ENCODE measurements at regions not wholly inside any gene's neighbourhood (a gene's known extent, or its start where the extent isn't known, plus 50 kb on each side); places are given as distances from the start of the nearest gene placed in this dataset.

- TF ChIP-seq, protein P1, sequence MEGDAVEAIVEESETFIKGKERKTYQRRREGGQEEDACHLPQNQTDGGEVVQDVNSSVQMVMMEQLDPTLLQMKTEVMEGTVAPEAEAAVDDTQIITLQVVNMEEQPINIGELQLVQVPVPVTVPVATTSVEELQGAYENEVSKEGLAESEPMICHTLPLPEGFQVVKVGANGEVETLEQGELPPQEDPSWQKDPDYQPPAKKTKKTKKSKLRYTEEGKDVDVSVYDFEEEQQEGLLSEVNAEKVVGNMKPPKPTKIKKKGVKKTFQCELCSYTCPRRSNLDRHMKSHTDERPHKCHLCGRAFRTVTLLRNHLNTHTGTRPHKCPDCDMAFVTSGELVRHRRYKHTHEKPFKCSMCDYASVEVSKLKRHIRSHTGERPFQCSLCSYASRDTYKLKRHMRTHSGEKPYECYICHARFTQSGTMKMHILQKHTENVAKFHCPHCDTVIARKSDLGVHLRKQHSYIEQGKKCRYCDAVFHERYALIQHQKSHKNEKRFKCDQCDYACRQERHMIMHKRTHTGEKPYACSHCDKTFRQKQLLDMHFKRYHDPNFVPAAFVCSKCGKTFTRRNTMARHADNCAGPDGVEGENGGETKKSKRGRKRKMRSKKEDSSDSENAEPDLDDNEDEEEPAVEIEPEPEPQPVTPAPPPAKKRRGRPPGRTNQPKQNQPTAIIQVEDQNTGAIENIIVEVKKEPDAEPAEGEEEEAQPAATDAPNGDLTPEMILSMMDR (IDR thresholded peaks at IDR 0.05; ENCODE audit: insufficient read depth, low read length, poor library complexity, severe bottlenecking): no peak
- DNase-seq (ENCODE audit: extremely low read depth, insufficient read length): no peak
- no peaks in the 10 kb centered on the region for H3K27me3 ChIP-seq (replicated peaks; ENCODE audit: control insufficient read depth, insufficient read depth, low read length)
- no peaks in the 10 kb centered on the region for H3K36me3 ChIP-seq (ENCODE audit: control insufficient read depth, insufficient read depth, low read length)
- no peak overlapping the region for H3K4me3 ChIP-seq (replicated peaks; ENCODE audit: low read depth, low read length)
These were observed 68.9 kb upstream of the RNU6-1 start for GRCh38 chr15:67908756-67909155.

GRCh38 chr15:67911727-67912126 is 71.9 kb upstream of the RNU6-1 start:
- peak; percentile 8 for DNase-seq (ENCODE audit: extremely low read depth, insufficient read length)
- TF ChIP-seq, protein P1 (IDR thresholded peaks at IDR 0.05; ENCODE audit: insufficient read depth, low read length, poor library complexity, severe bottlenecking): no peak
- Histone ChIP-seq H3K27me3 (replicated peaks; ENCODE audit: control insufficient read depth, insufficient read depth, low read length) (no peaks in the 10 kb centered on the region), H3K36me3 (ENCODE audit: control insufficient read depth, insufficient read depth, low read length) (no peaks in the 10 kb centered on the region), H3K4me3 (replicated peaks; ENCODE audit: low read depth, low read length) (no peak overlapping the region)

DNA sequence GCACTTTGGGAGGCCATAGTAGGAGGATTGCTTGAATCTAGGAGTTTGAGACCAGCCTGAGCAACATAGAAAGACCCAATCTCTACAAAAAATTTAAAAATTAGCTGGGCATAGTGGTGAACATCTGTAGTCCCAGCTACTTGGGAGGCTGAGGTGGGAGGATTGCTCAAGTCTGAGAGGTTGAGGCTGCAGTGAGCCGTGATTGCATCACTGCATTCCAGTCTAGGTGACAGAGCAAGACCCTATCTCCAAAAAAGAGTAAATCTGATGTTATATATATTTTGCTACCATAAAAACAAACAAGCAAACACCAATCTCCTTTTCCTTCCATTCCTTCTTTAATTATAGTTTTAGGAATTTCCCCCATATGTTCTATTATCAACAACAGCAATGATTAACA is 74.2 kb upstream of the RNU6-1 start:
- no peak overlapping the region for H3K4me3 ChIP-seq (replicated peaks; ENCODE audit: low read depth, low read length)
- no peak for DNase-seq (ENCODE audit: extremely low read depth, insufficient read length)
- TF ChIP-seq, protein P1 (IDR thresholded peaks at IDR 0.05; ENCODE audit: insufficient read depth, low read length, poor library complexity, severe bottlenecking): no peak
- H3K36me3 ChIP-seq (ENCODE audit: control insufficient read depth, insufficient read depth, low read length): no peaks in the 10 kb centered on the region
- no peaks in the 10 kb centered on the region for H3K27me3 ChIP-seq (replicated peaks; ENCODE audit: control insufficient read depth, insufficient read depth, low read length)

DNA sequence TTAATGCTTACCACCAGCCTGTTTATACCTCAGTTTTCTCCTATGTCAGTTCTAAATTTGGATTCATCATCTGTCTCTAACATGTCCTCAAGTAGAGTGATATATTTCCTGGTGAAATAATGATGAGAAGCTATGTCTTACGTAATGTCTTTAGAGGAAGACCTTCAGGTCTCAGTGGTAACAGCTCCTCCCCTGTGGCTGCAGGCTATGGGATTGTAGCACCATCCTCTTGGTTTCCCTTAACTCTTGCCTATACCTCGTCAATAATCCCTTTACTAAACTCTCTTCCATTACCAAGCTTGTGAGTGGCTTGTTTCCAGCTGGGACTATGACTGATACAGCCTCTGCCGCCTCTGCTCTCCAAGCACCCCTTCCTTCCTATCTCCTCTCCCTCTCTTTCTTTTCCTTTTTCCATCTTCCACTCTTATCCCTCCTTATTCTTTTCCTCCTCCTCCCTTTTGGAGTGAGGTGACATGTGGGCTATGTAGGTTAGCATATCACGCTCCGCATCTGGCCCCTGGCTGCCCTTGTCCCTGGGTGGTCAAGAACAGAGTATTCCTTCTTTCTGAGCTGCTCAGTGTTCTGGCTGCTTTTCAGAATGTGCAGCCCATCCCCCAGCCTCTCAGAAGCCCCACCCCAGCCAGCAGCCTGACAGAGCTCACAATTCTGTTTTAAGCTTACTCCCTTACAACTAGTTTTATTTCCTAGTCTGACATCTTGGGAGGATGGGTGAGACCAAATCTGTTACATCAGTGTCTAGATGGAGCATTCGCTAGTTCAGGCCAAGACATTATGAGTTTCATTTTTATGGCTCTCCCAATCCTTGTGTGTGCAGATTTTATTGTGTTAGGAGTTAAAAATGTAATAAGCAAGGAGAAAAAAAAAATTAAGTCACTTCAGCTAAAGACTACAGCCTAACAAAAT is 75.0 kb upstream of the RNU6-1 start:
- H3K36me3 ChIP-seq (ENCODE audit: control insufficient read depth, insufficient read depth, low read length): no peaks in the 10 kb centered on the region
- TF ChIP-seq, protein P1 (IDR thresholded peaks at IDR 0.05; ENCODE audit: insufficient read depth, low read length, poor library complexity, severe bottlenecking): no peak
- DNase-seq (ENCODE audit: extremely low read depth, insufficient read length): no peak
- no peaks in the 10 kb centered on the region for H3K27me3 ChIP-seq (replicated peaks; ENCODE audit: control insufficient read depth, insufficient read depth, low read length)
- H3K4me3 ChIP-seq (replicated peaks; ENCODE audit: low read depth, low read length): no peak overlapping the region

DNA sequence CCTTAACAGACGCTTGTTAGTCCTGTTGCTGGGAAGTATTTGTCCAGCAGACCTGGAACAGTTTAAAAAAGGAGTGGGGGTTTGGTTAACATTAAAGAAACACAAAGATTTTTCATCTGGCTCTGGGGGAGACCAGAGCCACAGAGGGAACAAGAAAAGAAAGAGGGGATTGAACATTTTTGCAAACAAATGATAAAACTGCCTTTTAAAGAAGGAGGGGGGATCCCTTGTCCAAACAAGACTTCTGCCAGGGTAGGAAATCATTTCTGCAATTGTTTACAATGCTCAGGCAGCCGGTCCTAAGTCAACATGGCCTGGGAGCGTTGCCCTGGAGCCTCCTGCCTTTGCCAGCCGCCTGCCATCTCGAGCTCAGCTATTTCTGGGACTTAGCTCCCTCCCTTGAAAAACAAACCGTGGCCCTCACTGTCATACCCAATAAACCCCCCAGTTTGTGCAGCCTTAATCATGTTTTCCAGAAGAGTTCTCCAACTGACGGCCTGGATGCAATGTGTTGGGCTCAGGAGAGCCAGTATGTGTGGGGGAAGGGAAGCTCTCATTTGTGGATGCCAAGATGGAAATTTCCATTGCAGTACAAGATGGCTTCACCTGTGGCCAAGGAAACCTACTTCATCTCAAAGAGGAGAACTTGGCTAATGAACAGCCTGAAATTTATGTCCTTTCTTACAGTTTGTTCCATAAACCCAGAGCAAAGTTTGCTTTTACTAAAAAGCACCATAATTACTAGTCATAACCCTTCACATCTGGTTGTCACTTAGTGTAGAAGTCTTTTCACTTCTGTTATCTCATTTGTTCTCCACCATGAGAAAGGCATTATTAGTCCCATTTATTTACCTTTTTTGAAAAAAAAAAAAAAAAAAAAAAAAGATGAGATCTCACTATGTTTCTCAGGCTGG is 75.9 kb upstream of the RNU6-1 start:
- TF ChIP-seq, protein P1 (IDR thresholded peaks at IDR 0.05; ENCODE audit: insufficient read depth, low read length, poor library complexity, severe bottlenecking): no peak
- H3K36me3 ChIP-seq (ENCODE audit: control insufficient read depth, insufficient read depth, low read length): no peaks in the 10 kb centered on the region
- H3K4me3 ChIP-seq (replicated peaks; ENCODE audit: low read depth, low read length): no peak overlapping the region
- no peak for DNase-seq (ENCODE audit: extremely low read depth, insufficient read length)
- H3K27me3 ChIP-seq (replicated peaks; ENCODE audit: control insufficient read depth, insufficient read depth, low read length): no peaks in the 10 kb centered on the region

Data from GM06990 (cell line).